Stimulated activated CD4-positive, alpha-beta T cell treated with anti-CD3 and anti-CD28 coated beads, TNF-alpha, amount 100 ng/mL, for 48 hours (primary cell): ENCODE measurements at regions not wholly inside any gene's neighbourhood (a gene's known extent, or its start where the extent isn't known, plus 50 kb on each side); places are given as distances from the start of the nearest gene placed in this dataset.
"Not testable (repeated sequence)": the region's sequence is repeated elsewhere in the genome, so short reads cannot be mapped to it uniquely, and the experiment has no call there.

ENCODE experiments used
- DNase-seq, 3 donors: peaks; one replicate each; pipeline ENCODE4 v3.0.0-alpha.2; 2020; ENCODE audit warnings: low read depth in 3 of 3

GRCh38 chr1:113185463-113186104, 112.6 kb downstream of the LRIG2 start:
- no peak for DNase-seq

- no peak for DNase-seq
Observed at GRCh38 chr1:113190078-113190477, 117.1 kb downstream of the LRIG2 start.

GRCh38 chr1:113190930-113191329, 117.9 kb downstream of the LRIG2 start:
- no peak for DNase-seq

- no peak for DNase-seq
Observed at GRCh38 chr1:113191579-113192076, 118.6 kb downstream of the LRIG2 start.

GRCh38 chr1:113192242-113192641, 119.2 kb downstream of the LRIG2 start:
- DNase-seq = no peak

GRCh38 chr1:113192980-113193379, 120.0 kb downstream of the LRIG2 start:
- no peak for DNase-seq

- no peak for DNase-seq
Observed at GRCh38 chr1:113194846-113195830, 122.1 kb downstream of the LRIG2 start.

- DNase-seq = no peak
Observed at GRCh38 chr1:113197719-113198330, 124.8 kb downstream of the LRIG2 start.

GRCh38 chr1:113198806-113199205, 125.8 kb downstream of the LRIG2 start:
- DNase-seq = no peak

- no peak for DNase-seq
Observed at GRCh38 chr1:113199760-113200455, 126.9 kb downstream of the LRIG2 start.

GRCh38 chr1:113201560-113201959, 128.6 kb downstream of the LRIG2 start:
- no peak for DNase-seq

GRCh38 chr1:113205980-113206766, 133.2 kb downstream of the LRIG2 start:
- DNase-seq = no peak

GRCh38 chr1:113207019-113207418, 134.0 kb downstream of the LRIG2 start:
- no peak for DNase-seq

GRCh38 chr1:113207457-113207856, 134.5 kb downstream of the LRIG2 start:
- no peak for DNase-seq

- not testable (repeated sequence) for DNase-seq
Observed at GRCh38 chr1:113208425-113208824, 135.4 kb downstream of the LRIG2 start.

GRCh38 chr1:113210248-113210647, 137.2 kb downstream of the LRIG2 start:
- no peak for DNase-seq

- no peak for DNase-seq
Observed at GRCh38 chr1:113211467-113211866, 138.5 kb downstream of the LRIG2 start.

GRCh38 chr1:113215015-113215414, 142.0 kb downstream of the LRIG2 start:
- no peak for DNase-seq

GRCh38 chr1:113216664-113217063, 143.7 kb downstream of the LRIG2 start:
- no peak for DNase-seq

GRCh38 chr1:113217447-113218208, 144.6 kb downstream of the LRIG2 start:
- DNase-seq = no peak
